ENCODE measurements at regions not wholly inside any gene's neighbourhood (a gene's known extent, or its start where the extent isn't known, plus 50 kb on each side); places are given as distances from the start of the nearest gene placed in this dataset.
"Not testable (repeated sequence)": the region's sequence is repeated elsewhere in the genome, so short reads cannot be mapped to it uniquely, and the experiment has no call there.

- Histone ChIP-seq H3K4me3 (replicated peaks; ENCODE audit: low read depth, low read length) (no peak overlapping the region), H3K36me3 (ENCODE audit: control insufficient read depth, insufficient read depth, low read length) (no peaks in the 10 kb centered on the region), H3K27me3 (replicated peaks; ENCODE audit: control insufficient read depth, insufficient read depth, low read length) (no peaks in the 10 kb centered on the region)
- no peak for TF ChIP-seq CTCF (IDR thresholded peaks at IDR 0.05; ENCODE audit: insufficient read depth, low read length, poor library complexity, severe bottlenecking)
- no peak for DNase-seq (ENCODE audit: extremely low read depth, insufficient read length)
Observed at GRCh38 chr2:84116143-84116542, 342.9 kb downstream of the SUCLG1 start.

GRCh38 chr2:84115173-84115857, 343.8 kb downstream of the SUCLG1 start:
- no peak for DNase-seq (ENCODE audit: extremely low read depth, insufficient read length)
- Histone ChIP-seq H3K27me3 (replicated peaks; ENCODE audit: control insufficient read depth, insufficient read depth, low read length) (no peaks in the 10 kb centered on the region), H3K36me3 (ENCODE audit: control insufficient read depth, insufficient read depth, low read length) (no peaks in the 10 kb centered on the region), H3K4me3 (replicated peaks; ENCODE audit: low read depth, low read length) (no peak overlapping the region)
- no peak for TF ChIP-seq CTCF (IDR thresholded peaks at IDR 0.05; ENCODE audit: insufficient read depth, low read length, poor library complexity, severe bottlenecking)

- not testable (repeated sequence) for DNase-seq (ENCODE audit: extremely low read depth, insufficient read length); H3K36me3 ChIP-seq (ENCODE audit: control insufficient read depth, insufficient read depth, low read length); H3K27me3 ChIP-seq (replicated peaks; ENCODE audit: control insufficient read depth, insufficient read depth, low read length); H3K4me3 ChIP-seq (replicated peaks; ENCODE audit: low read depth, low read length)
Observed at GRCh38 chr2:84103816-84104527, 355.1 kb downstream of the SUCLG1 start.

DNA sequence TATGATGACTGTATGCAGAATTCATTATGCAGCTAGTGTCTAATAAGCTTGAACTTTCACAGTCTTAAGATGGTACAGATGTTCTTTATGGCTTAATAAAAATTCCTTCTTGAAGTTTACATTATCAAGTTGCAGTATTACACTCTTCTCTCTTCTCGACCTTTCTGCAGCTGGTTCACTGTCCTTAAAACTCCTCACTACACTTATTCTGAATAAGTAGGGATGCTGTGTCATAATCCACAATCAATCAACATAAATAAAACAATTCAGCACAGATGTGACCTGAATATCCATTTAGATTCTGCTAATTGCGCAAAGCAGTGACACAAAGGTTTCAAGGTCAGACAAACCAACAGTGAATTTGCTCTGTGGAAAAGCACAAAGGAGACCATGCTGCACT, 356.8 kb downstream of the SUCLG1 start:
- DNase-seq (ENCODE audit: extremely low read depth, insufficient read length): no peak
- Histone ChIP-seq H3K4me3 (replicated peaks; ENCODE audit: low read depth, low read length) (no peak overlapping the region), H3K27me3 (replicated peaks; ENCODE audit: control insufficient read depth, insufficient read depth, low read length) (no peaks in the 10 kb centered on the region), H3K36me3 (ENCODE audit: control insufficient read depth, insufficient read depth, low read length) (no peaks in the 10 kb centered on the region)
- TF ChIP-seq CTCF (IDR thresholded peaks at IDR 0.05; ENCODE audit: insufficient read depth, low read length, poor library complexity, severe bottlenecking): no peak

DNA sequence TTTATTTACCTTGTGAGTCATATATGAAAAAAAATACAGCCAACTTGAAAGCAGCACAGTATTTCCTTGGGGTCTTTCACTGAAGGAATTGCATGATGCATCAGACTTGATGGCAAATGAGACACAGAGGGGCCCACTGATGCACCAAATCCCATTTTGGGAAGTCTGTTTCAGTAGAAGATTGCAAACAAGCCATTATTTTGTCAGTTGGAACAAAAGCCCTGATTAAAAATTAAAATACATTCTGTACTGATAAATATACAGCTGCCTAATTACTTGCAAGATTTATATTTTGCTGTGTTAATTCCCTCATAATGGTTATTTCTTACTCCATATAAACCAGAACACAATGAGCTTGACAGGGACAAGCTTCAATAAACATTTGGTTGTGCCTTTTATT, 370.4 kb downstream of the SUCLG1 start:
- no peaks in the 10 kb centered on the region for H3K36me3 ChIP-seq (ENCODE audit: control insufficient read depth, insufficient read depth, low read length)
- no peak for TF ChIP-seq CTCF (IDR thresholded peaks at IDR 0.05; ENCODE audit: insufficient read depth, low read length, poor library complexity, severe bottlenecking)
- no peak overlapping the region for H3K4me3 ChIP-seq (replicated peaks; ENCODE audit: low read depth, low read length)
- H3K27me3 ChIP-seq (replicated peaks; ENCODE audit: control insufficient read depth, insufficient read depth, low read length): no peaks in the 10 kb centered on the region
- DNase-seq (ENCODE audit: extremely low read depth, insufficient read length): no peak

DNA sequence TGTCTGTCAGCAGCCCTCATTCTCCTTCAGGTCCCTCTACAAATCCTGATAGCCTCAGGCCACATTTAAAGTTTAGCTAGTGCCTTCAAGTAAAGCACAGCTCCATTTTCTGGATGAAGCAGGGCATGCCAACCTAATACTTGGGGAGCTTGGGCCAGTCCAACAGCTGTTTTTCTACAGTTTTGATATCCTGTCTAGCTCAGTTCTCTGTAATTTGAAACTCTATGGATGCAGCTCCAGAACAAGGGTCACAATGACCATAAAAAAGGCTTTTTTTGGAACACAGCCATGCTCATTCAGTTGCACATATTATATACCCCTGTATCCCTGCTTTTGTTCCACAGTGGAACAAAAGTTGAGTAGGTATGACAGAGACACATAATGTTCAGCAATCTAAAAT, 373.5 kb downstream of the SUCLG1 start:
- Histone ChIP-seq H3K4me3 (replicated peaks; ENCODE audit: low read depth, low read length) (no peak overlapping the region), H3K36me3 (ENCODE audit: control insufficient read depth, insufficient read depth, low read length) (no peaks in the 10 kb centered on the region), H3K27me3 (replicated peaks; ENCODE audit: control insufficient read depth, insufficient read depth, low read length) (no peaks in the 10 kb centered on the region)
- no peak for TF ChIP-seq CTCF (IDR thresholded peaks at IDR 0.05; ENCODE audit: insufficient read depth, low read length, poor library complexity, severe bottlenecking)
- no peak for DNase-seq (ENCODE audit: extremely low read depth, insufficient read length)
